ENCODE measurements at regions not wholly inside any gene's neighbourhood (a gene's known extent, or its start where the extent isn't known, plus 50 kb on each side); places are given as distances from the start of the nearest gene placed in this dataset.
A peak's percentile ranks its signal among the peaks of the same experiment; 100 is the strongest.

- Histone ChIP-seq H3K4me1 (no peaks in the 10 kb centered on the region), H2AFZ (no peak overlapping the region), H3K9me3 (ENCODE audit: control insufficient read depth, low read length) (no peaks in the 10 kb centered on the region), H3K4me3 (ENCODE audit: low read depth, low read length) (no peak overlapping the region), H3K27ac (no peak overlapping the region), H3K36me3 (ENCODE audit: control insufficient read depth, insufficient read depth, low read length) (no peaks in the 10 kb centered on the region), H3K9ac (no peak overlapping the region), H3K79me2 (no peaks in the 10 kb centered on the region), H3K27me3 (ENCODE audit: control insufficient read depth, insufficient read depth, low read length) (no peaks in the 10 kb centered on the region), H3K4me2 (ENCODE audit: low read length) (no peak overlapping the region)
- no peak for TF ChIP-seq CTCF (IDR thresholded peaks at IDR 0.05)
Observed at GRCh38 chr12:60201891-60202290, 606.1 kb downstream of the SLC16A7 start.

- H3K9me3 ChIP-seq (ENCODE audit: control insufficient read depth, low read length), result no peaks in the 10 kb centered on the region
- no peak for TF ChIP-seq CTCF (IDR thresholded peaks at IDR 0.05)
- no peaks in the 10 kb centered on the region for H3K36me3 ChIP-seq (ENCODE audit: control insufficient read depth, insufficient read depth, low read length)
- no peaks in the 10 kb centered on the region for H3K79me2 ChIP-seq
- H3K27ac ChIP-seq, result no peak overlapping the region
- no peak overlapping the region for H2AFZ ChIP-seq
- H3K4me2 ChIP-seq (ENCODE audit: low read length), result no peak overlapping the region
- H3K4me1 ChIP-seq, result no peaks in the 10 kb centered on the region
- H3K4me3 ChIP-seq (ENCODE audit: low read depth, low read length), result no peak overlapping the region
- H3K27me3 ChIP-seq (ENCODE audit: control insufficient read depth, insufficient read depth, low read length), result no peaks in the 10 kb centered on the region
- H3K9ac ChIP-seq, result no peak overlapping the region
Observed at GRCh38 chr12:60205500-60205899, 609.7 kb downstream of the SLC16A7 start.

- Histone ChIP-seq H3K79me2 (no peaks in the 10 kb centered on the region), H3K4me1 (no peaks in the 10 kb centered on the region), H3K4me2 (ENCODE audit: low read length) (peak overlapping the region; percentile 65), H3K27me3 (ENCODE audit: control insufficient read depth, insufficient read depth, low read length) (no peaks in the 10 kb centered on the region), H3K36me3 (ENCODE audit: control insufficient read depth, insufficient read depth, low read length) (no peaks in the 10 kb centered on the region), H3K9ac (no peak overlapping the region), H2AFZ (no peak overlapping the region), H3K9me3 (ENCODE audit: control insufficient read depth, low read length) (no peaks in the 10 kb centered on the region), H3K27ac (no peak overlapping the region), H3K4me3 (ENCODE audit: low read depth, low read length) (peak overlapping the region; percentile 31)
- no peak for TF ChIP-seq CTCF (IDR thresholded peaks at IDR 0.05)
Observed at GRCh38 chr12:60209521-60209920, 613.7 kb downstream of the SLC16A7 start.

- Histone ChIP-seq H3K79me2 (no peaks in the 10 kb centered on the region), H3K4me1 (no peaks in the 10 kb centered on the region), H2AFZ (no peak overlapping the region), H3K27me3 (ENCODE audit: control insufficient read depth, insufficient read depth, low read length) (no peaks in the 10 kb centered on the region), H3K4me3 (ENCODE audit: low read depth, low read length) (peak overlapping the region; percentile 31), H3K4me2 (ENCODE audit: low read length) (peak overlapping the region; percentile 65), H3K27ac (no peak overlapping the region), H3K9me3 (ENCODE audit: control insufficient read depth, low read length) (no peaks in the 10 kb centered on the region), H3K36me3 (ENCODE audit: control insufficient read depth, insufficient read depth, low read length) (no peaks in the 10 kb centered on the region), H3K9ac (no peak overlapping the region)
- TF ChIP-seq CTCF (IDR thresholded peaks at IDR 0.05), result no peak
Observed at GRCh38 chr12:60209933-60210332, 614.1 kb downstream of the SLC16A7 start.

- Histone ChIP-seq H3K4me3 (ENCODE audit: low read depth, low read length) (no peak overlapping the region), H3K9me3 (ENCODE audit: control insufficient read depth, low read length) (no peaks in the 10 kb centered on the region), H3K79me2 (no peaks in the 10 kb centered on the region), H3K27me3 (ENCODE audit: control insufficient read depth, insufficient read depth, low read length) (no peaks in the 10 kb centered on the region), H3K9ac (no peak overlapping the region), H3K4me2 (ENCODE audit: low read length) (no peak overlapping the region), H3K36me3 (ENCODE audit: control insufficient read depth, insufficient read depth, low read length) (no peaks in the 10 kb centered on the region), H3K27ac (no peak overlapping the region), H3K4me1 (no peaks in the 10 kb centered on the region), H2AFZ (no peak overlapping the region)
- no peak for TF ChIP-seq CTCF (IDR thresholded peaks at IDR 0.05)
Observed at GRCh38 chr12:60210756-60211155, 614.9 kb downstream of the SLC16A7 start.
